PC-3 (cell line): ENCODE measurements at regions not wholly inside any gene's neighbourhood (a gene's known extent, or its start where the extent isn't known, plus 50 kb on each side); places are given as distances from the start of the nearest gene placed in this dataset.

Experiments
- EZH2 ChIP-seq: fragments of 300-600 bp; sonication (generic); IDR thresholded peaks from one replicate; pipeline ENCODE4 v1.6.1; 2017; ENCODE audit warnings: antibody characterized with exemption, mild to moderate bottlenecking, low read length; ENCODE audit not compliant: unreplicated experiment
- EZH2phosphoT487 ChIP-seq: fragments of 300-600 bp; sonication (generic); IDR thresholded peaks from 2 replicates; pipeline ENCODE4 v1.6.1; 2018; ENCODE audit warnings: mild to moderate bottlenecking, antibody characterized with exemption, low read length, borderline replicate concordance
- TF ChIP-seq, protein P1 (sequence below): fragments of 300-600 bp; sonication (generic); conservative IDR thresholded peaks from 2 replicates; pipeline ENCODE4 v1.5.1; 2017; ENCODE audit warnings: antibody characterized with exemption, low read depth, mild to moderate bottlenecking, low read length

DNA sequence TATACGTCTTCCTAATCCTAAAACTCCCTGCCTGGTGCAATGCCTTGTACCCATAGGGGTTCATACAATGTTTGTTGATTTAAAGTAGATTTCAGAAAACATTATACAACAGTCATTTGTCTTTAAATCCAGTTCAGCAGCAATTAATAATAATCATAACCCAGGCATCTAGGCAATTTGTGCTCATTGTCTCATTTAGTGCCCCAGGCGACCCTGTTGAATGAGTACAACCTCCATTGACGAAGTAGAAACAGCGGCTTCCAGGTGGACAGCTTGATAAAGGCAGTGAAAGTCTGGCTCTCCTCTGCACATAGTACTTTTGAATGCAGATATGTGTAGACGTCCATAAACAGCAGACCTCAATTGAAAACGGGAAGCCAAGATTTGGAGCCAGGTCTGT is 82.9 kb upstream of the CPM start:
- TF ChIP-seq, protein P1, sequence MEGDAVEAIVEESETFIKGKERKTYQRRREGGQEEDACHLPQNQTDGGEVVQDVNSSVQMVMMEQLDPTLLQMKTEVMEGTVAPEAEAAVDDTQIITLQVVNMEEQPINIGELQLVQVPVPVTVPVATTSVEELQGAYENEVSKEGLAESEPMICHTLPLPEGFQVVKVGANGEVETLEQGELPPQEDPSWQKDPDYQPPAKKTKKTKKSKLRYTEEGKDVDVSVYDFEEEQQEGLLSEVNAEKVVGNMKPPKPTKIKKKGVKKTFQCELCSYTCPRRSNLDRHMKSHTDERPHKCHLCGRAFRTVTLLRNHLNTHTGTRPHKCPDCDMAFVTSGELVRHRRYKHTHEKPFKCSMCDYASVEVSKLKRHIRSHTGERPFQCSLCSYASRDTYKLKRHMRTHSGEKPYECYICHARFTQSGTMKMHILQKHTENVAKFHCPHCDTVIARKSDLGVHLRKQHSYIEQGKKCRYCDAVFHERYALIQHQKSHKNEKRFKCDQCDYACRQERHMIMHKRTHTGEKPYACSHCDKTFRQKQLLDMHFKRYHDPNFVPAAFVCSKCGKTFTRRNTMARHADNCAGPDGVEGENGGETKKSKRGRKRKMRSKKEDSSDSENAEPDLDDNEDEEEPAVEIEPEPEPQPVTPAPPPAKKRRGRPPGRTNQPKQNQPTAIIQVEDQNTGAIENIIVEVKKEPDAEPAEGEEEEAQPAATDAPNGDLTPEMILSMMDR, result no peak
- TF ChIP-seq EZH2phosphoT487, result no peak
- no peak for TF ChIP-seq EZH2
